HFF-Myc (cell line): ENCODE measurements at regions not wholly inside any gene's neighbourhood (a gene's known extent, or its start where the extent isn't known, plus 50 kb on each side); places are given as distances from the start of the nearest gene placed in this dataset.

Experiments used
- DNase-seq: peaks from one replicate; pipeline ENCODE4 v3.0.0-alpha.2; 2011; ENCODE audit warnings: low read depth; ENCODE audit errors: extremely low read depth
- H3K4me3 ChIP-seq: replicated peaks from 2 replicates; pipeline ENCODE4 v1.5.1; 2011; ENCODE audit warnings: low read depth, mild to moderate bottlenecking, control low read depth, low read length
- TF ChIP-seq, protein P1 (sequence below): IDR thresholded peaks from 2 replicates; pipeline ENCODE4 v1.5.1; 2012; ENCODE audit warnings: mild to moderate bottlenecking, low read depth, low read length, control low read depth; ENCODE audit errors: missing control alignments

DNA sequence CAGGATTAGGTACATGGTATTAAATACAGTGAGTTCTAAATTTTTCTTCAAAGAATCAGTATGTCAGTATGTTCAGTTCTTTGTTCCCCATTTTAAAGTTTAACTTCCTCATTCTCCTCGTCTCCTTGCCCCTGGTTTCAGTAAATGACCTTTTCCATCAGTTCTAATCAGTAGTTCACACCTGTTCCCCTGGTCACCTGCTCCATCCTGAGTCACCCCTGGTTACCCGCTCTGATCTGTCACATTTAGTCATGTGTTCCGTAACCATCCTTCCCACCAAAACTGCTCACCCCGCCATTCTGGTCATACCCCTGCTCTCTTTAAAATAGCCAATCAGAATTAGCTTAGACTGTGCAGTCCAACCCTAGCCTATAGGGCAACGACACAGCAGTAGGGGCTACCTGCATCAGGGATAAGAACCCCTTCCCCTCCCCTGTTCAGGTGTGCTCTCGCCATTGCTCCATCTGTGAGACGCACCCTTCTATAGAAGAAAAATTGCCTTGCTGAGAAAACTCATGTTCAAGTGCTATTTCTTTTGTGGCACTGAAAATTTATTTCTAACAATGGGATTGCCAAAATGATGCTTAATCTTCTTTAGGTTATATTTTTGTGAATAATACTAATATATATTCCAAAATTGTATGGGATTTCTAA, 181.3 kb downstream of the OR13H1 start:
- no peak for DNase-seq

DNA sequence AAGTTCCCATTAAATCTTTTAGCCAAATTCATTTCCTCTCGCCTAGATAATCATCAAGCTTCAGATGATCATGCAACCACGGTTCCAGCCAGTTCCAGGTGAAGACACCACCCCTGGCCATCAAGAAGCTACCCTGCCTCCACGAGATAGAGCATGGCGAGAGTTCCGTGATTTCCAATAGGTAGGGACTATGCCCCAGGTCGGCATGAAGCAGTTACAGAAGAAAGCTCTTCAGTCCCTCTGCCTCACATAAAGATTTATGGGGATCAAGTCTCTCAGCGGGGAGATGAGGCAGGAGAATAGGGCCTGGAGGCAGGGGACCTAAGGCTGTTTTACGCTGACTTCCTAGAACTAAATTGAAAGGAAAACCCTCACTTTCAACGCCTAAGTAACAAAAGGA, 183.9 kb downstream of the OR13H1 start:
- TF ChIP-seq, protein P1, sequence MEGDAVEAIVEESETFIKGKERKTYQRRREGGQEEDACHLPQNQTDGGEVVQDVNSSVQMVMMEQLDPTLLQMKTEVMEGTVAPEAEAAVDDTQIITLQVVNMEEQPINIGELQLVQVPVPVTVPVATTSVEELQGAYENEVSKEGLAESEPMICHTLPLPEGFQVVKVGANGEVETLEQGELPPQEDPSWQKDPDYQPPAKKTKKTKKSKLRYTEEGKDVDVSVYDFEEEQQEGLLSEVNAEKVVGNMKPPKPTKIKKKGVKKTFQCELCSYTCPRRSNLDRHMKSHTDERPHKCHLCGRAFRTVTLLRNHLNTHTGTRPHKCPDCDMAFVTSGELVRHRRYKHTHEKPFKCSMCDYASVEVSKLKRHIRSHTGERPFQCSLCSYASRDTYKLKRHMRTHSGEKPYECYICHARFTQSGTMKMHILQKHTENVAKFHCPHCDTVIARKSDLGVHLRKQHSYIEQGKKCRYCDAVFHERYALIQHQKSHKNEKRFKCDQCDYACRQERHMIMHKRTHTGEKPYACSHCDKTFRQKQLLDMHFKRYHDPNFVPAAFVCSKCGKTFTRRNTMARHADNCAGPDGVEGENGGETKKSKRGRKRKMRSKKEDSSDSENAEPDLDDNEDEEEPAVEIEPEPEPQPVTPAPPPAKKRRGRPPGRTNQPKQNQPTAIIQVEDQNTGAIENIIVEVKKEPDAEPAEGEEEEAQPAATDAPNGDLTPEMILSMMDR = no peak
- H3K4me3 ChIP-seq = no peak overlapping the region
- DNase-seq = no peak

More for the DNA sequence above, 181.3 kb downstream of the OR13H1 start:
- H3K4me3 ChIP-seq = no peak overlapping the region
- TF ChIP-seq, protein P1 = no peak

DNA sequence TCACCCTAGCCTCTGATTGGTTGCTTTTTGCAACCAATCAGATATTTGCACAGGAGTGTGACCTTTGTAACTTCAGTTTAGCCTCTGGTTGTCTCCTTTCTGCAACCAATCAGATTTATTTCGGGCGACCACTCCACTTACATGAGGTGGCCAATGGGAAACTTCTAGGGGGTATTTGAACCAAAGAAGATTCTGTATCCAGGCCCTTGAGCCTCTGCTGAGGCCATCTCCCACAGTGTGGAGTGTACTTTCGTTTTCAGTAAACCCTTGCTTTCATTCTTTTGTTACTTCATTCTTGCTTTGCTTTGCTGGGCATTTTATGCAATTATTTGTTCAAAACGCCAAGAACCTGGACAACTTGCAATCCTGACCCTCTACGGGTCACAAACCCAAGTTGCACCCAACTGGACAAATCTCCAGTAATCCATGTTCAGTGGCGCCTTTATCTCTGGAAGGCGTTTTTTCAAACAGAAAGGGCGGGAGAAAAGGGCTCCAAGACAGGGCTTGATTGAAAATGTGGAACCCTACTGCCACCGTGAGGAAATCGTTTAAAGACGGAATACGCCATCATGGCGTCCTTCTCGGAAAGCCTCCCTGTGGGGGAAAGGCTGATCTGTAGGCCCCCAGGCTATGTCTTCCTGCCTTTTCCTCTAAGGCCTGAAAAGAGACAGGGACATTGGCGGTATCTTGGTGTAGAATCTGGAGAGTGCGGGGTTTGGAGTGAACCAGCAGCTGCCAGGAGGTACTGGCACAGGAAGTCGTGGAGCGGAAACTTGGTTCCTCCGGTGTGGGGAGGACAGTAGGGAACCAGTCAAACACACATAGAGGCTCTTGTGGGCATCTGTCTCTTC, 184.6 kb downstream of the OR13H1 start:
- TF ChIP-seq, protein P1 = no peak
- DNase-seq = no peak
- H3K4me3 ChIP-seq = no peak overlapping the region

DNA sequence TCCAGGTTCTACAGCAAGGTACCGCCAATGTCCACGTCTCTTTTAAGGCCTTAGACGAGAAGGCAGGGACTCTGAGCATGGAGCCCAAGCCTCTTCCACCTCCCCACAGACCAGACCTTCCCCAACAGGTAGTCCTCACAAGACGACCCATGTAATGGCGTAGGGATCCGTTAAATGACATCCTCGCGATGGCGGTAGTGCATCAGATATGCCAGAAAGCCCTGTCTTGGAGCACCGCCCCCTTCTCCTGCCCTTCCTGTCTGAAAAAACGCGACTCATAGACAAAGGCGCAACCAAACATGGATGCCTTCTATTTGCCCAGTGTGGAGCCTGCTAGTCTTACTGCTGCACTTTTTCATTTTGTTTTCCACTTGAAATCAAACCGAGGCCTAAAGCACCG, 185.4 kb downstream of the OR13H1 start:
- DNase-seq = no peak
- TF ChIP-seq, protein P1 = no peak
- no peak overlapping the region for H3K4me3 ChIP-seq

DNA sequence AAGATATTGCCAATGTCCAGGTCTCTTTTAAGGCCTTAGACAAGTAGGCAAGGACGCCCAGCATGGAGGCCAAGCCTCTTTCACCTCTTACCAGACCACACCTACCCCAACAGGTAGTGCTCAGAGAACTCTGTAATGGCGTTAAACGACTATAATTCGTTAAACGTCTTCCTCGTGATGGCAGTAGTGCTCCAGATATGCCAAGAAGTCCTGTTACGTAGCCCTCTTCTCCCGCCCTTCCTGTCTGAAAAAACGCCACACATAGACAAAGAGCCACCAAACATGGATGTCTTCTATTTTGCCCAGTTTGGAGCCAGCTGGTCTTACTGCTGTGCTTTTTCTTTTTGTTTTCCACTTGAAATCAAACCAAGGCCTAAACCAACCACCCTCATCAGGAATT, 190.7 kb downstream of the OR13H1 start:
- TF ChIP-seq, protein P1 = no peak
- DNase-seq = no peak
- no peak overlapping the region for H3K4me3 ChIP-seq

DNA sequence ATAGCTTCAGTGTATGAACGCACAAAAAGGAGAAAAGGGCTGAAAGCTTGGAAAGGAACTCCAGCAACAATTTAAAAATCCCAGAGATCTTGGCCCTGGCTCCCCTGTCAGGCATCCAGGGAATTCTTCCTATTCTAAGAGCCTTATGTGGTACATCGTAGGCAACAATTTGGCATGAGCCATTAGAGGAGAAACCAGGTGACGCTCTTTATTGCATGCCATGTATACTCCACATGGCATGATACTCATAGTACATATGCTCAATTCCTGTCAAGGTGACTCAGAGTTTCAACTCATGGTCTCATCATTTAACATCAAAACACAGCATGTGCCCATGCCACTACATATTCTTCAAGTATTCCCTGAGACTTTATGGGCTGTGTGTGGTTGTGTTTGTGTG, 191.3 kb downstream of the OR13H1 start:
- TF ChIP-seq, protein P1 = no peak
- H3K4me3 ChIP-seq = no peak overlapping the region
- DNase-seq = no peak
